Dermis blood vessel endothelial cell (primary cell): ENCODE measurements at regions not wholly inside any gene's neighbourhood (a gene's known extent, or its start where the extent isn't known, plus 50 kb on each side); places are given as distances from the start of the nearest gene placed in this dataset.

ENCODE experiments used
- DNase-seq: peaks from one replicate; pipeline ENCODE4 v3.0.0; 2010

DNA sequence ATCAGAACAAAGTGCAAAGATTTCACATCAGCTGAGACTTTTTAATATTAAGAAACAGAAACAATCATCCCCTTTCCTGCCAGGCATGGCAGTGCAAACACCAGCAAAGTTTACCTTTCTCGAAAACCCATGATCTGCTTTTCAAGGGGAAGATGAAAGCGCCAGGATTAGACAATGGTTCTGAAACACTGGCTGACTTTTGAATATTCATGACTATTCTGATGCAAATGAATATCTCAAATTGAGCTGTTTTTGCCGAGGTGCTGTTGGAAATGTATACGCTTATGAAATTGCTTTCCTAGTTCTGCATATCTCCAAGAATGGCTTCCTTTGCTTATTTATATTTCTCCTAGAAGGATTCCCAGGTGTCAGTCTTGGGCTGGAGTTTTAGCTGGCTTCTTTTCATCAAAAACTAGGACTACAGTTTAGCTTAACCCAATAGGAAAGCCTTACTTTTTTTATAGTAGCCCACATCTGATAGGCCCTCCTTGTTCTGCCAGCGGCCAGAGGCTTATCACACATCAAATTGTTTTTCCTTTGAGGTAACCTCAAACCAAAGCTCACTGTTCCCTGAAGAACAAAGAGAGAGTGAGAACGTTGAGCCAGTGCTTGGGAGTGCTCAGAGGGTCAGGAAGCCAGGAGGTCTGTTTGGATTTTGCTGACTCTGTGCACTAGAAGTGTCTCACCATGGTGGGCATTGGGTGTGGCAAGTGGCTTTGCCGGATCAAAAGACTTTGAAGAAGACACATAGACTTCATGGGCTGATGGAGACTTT, 74.0 kb upstream of the PLCL2 start:
- DNase-seq: no peak

DNA sequence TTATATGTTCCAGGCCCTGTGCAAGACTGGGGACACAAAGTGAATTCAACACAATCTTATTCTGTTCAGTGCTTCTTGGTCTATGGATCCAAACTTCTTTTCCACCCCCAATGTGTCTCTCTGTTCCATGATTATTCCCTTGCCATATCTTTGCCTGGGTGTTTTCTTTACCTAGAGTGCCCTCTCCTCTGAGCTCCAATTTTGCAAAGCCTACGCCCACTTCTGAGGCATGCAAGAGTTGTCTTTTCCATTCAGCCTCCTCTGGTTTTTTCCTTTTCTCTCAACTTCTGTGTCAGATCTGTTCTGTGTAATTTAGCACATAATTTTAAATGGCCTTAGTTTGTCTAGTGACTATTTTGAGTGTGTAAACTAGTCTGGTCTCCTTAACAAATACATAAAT, 72.8 kb upstream of the PLCL2 start:
- no peak for DNase-seq

DNA sequence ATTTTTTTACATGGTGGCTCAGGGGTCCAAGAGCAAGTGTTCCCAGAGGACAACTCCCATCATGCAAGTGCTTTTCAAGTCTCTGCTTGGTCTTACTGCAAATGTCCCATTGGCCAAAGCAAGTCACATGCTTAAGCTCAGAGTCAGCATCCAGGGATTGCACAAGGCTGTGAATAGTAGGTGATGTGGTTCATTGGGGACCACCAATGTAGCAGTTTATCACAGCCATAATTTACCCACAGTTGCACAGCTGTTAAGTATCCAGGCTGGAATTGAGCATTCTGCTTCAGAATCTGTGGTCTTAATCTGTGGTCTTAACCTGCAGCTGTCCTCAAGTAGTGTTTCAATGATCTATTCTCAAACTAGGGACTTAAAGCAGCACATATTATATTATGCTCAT, 71.4 kb upstream of the PLCL2 start:
- DNase-seq: no peak

DNA sequence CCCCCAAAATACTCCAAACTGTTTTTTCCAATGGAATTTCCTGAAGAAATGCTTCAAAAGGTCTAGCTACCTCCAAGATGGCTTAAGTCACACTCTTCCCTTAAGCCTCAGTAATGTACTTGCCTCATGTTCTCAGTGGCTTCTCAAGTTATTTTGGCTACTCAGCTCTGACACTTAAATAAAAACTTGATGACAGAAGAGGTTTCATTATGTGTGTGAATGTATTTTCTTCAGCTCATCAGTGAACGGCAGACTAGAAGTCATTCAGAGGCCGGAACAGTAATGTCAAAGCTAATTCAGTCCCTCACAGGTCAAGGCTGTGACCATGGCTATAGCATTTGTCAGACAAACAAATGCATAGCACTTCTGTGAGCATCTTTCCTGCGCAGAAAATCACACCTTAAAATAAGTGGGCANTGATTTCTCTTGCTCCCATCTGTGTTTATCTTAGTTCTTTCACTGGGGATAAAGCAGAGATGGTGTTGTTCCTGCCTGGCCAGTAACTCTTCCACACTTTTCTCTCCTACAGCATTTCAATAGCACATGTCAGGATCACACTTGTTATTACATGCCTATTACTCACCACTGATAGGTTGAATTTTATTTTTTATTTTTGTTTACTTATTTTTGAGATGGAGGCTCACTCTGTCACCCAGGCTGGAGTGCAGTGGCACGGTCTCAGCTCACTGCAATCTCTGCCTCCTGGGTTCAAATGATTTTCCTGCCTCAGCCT, 68.5 kb upstream of the PLCL2 start:
- DNase-seq: no peak

DNA sequence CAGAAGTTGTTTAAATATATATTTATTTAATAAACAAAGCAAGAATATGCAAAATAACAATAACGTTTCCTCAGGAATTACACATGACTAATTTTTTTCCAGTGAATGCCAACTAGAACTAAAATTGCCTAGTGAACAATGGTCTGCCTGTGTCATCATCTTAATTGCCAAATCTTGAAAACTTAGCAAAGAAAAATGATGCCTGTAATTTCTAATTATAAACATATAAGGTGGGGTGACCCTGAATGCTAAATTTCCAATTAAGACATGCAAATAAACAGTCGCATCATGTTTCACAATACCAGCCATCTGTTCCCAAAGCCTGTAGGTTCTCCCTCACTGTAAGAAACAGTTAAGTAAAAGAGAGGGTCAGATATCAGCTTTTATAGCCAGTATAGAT, 67.6 kb upstream of the PLCL2 start:
- DNase-seq: peak; percentile 37

DNA sequence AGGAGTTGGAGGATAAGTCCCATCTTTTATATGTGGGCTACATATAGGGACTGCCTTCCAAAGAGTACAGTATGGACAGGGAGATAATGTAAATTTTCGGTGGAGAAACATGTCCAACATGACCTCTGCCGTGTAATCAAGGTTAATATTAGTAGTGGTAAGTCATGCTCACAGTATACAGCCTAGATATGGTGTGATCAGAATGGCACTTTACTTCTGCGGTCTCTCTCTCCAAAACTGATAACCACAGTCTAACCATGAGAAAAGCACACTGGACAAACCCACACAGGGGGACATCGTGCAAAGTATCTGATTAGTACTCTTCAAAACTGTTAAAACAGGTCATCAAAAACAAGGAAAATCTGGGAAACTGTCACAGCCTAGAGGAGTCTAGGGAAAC, 66.6 kb upstream of the PLCL2 start:
- DNase-seq: no peak

DNA sequence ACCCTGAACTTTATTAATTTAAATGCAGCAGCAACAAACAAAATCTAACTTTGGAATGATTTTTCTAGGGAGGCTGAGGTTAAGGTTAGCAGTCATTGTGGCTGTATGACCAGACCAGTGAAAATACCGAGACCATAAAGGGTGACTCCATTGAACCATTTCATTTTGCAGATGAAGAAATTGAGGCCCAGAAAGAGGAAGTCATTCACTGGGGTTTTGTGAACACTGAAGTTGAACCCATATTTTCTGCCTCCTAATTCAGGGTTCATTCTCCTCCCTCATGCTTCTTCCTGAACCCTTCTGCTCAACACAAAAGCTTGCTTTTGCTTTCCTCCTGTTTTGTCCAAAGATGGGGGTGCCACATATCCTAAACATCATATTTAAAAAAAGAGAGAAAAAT, 65.8 kb upstream of the PLCL2 start:
- DNase-seq: no peak

DNA sequence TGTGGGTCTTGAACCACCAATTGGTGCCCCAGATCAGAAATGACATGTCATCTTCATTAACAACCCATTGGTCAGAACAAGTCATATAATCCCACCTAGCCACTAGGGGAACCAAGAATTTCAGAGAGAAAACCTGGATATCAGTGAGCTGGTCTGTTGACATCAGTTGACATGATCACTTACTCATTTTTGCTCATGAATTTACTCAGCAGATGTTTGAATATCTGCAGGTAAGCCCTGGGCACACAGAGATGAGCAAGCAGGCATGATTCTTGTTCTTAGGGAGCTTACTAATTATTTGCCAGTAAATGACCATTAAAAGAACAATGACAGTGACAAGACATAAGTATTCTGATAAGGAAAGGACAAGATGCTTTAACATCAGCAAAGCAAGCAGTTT, 64.3 kb upstream of the PLCL2 start:
- no peak for DNase-seq

DNA sequence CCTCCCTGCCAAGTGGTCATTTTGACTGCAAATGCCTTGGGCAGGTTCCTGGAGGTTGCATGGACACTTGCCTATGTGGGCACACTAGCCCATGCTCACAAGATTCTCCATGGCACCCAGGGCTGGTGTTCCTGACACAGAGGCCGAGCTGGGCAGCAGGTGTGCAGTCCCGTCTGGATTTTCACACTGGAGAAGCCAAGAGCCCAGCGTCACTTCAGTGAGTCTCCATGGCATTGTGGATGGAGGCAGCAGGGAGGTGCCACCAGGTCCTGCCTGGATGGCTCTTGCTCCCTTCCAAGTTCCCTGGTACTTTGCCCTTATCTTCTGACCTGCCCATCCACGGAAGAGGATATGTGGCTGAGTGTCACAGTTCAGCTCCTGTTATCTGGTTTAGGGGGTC, 63.7 kb upstream of the PLCL2 start:
- no peak for DNase-seq

DNA sequence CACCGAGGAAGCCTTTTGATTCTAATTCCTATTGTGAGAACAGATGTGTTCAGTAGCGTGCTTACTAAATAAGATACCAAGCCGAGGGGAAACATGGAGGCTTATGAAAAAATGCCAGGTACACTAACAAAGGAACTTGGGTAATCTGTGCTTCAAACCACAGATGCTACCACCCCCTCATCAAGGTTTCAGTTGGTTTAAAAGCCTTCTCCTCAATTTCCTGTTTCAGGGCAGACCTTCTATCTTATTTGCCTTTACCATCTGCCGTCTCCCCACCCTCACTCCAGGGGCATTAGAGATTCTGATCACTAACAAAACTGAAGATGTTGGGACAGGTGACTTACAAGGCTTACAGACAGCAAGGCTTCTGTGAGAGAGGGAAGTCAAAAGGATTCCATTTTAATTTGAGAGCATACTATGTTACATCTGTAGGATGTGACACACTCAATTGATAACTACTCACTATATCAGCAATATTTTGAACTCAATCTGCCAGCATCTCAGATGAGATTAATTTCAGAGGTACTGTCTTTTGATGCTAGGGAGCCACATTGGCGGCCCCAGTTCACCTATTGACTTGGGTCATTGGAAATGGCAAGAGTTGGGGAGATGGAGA, 60.6 kb upstream of the PLCL2 start:
- DNase-seq: no peak

DNA sequence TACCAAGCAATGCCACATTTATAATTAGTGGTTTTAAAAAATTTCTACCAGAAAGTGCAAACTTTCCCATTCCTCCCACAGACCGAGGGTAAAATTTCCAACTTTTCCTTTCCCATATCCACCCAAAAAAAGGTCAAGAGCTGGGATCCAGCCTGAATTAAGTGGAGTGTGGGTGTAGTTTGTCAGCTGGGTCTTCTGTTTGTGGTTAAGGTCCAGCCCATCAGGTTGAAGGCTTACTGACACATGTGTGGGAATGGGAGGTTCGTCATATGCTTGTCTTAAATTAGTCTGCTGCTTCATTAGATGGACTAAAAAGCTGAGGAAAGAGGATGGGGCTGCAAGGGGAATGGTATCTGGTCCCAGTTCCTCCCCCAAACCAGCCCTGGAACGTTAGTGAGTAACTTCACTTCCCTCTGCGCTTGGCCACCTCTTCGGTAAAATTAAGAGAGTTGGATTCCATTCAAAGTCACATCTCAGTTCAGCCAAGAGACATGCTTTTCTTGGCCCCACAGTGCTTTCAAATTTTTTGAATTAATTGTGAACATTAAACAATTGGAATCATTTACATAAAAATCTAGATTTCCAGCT, 59.0 kb upstream of the PLCL2 start:
- DNase-seq: no peak

DNA sequence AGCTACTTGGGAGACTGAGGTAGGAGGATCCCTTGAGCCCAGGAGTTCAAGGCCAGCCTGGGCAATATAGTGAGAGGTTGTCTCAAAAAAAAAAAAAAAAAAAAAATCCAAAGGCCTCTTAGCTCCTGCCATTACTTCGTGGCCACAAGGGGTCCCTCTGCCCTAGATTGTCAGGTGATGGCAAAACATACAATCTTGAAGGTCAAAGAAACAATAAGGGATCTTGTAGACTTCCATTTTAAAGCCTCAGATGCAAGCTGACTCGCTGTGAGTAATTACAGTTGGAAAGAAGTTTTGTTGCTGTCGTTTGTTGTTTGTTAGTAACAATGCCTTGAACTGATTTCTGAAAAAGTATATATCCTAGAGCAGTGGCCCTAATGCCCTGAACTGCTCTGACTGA, 55.9 kb upstream of the PLCL2 start:
- DNase-seq: peak; percentile 86

DNA sequence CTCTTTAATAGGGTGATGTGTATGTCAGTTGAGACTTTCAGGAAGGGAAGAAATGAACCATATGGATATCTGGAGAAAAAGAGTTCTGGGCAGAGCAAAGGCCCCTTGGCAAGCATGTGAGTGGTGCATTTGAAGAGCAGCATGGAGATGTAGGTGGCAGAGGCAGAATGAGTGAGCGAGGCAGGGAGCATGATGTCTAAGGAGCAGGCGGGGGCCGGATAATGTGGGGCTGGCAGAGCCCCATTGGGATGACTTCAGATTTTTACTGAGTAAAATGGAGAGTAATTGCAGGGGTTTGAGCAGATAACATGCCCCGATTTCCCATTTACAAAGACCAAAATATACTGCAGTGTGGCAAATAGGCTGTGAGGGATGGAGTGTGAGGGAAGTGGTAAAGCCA, 52.9 kb upstream of the PLCL2 start:
- DNase-seq: no peak

DNA sequence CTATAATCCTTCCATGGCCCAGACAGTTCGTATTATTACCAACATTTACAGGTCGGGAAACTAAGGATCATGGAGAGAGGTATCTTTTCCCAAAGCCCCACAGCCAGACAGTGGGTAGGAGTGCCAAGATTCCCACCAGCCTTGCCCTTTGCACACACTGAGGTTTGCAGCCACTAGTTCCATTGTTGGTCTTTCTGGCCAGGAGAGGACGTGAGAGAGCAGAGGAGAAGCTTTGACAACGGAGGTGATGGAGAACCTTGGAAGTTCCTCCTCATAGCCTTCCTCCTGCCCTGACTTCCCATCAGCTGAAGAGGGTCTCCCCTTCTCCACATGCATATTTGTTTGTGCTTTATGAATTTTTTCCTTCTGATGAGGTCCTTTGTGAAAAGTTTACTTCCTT, 50.5 kb upstream of the PLCL2 start:
- peak; percentile 9 for DNase-seq

DNA sequence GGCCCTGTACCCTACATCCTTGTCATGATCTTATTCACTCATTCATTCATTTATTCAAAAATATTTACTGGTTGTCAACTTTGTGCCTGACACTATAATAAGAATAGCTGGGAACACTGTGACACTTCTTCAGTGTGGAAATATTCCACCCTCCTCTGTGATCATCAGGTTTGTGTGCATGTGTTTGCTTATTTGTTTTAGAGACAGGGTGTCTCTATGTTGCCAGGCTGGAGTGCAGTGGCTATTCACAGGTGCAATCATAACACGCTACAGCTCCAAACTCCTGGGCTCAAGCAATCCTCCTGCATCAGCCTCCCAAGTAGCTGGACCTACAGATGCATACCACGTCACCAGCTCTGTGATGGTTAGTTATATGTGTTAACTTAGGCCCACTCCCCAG, 50.0 kb upstream of the PLCL2 start:
- no peak for DNase-seq
